Stimulated activated CD4-positive, alpha-beta T cell treated with anti-CD3 and anti-CD28 coated beads, Interleukin-2, amount 100 ng/mL, for 48 hours (primary cell): ENCODE measurements at regions not wholly inside any gene's neighbourhood (a gene's known extent, or its start where the extent isn't known, plus 50 kb on each side); places are given as distances from the start of the nearest gene placed in this dataset.

Source experiments
- DNase-seq, 2 donors: peaks; one replicate each; pipeline ENCODE4 v3.0.0-alpha.2; 2020

DNA sequence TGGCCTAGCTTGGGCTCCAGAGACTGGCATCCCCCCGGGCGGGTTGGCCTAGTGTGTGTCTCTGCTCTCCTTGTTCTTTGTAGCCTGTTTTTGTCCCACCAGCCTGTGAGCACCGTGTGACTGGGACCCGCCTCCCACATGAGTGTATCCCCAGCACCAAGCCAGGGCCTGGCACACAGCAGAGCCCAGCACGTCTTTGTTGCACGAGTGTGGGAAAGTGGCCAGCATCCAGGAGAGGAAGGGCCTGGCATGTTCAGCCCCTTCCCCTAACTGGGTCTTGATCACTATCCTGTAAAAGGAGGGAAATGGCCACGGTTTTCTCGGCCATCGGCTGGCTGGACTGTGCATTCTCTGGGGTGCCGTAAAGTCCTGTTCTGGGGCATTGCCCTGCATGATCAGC lies 290.1 kb downstream of the BMP7 start:
- no peak for DNase-seq

- no peak for DNase-seq
Observed at GRCh38 chr20:56978475-56978874, 288.0 kb downstream of the BMP7 start.

GRCh38 chr20:56979125-56979524 lies 287.3 kb downstream of the BMP7 start:
- no peak for DNase-seq

GRCh38 chr20:56981301-56981700 lies 285.1 kb downstream of the BMP7 start:
- DNase-seq, result no peak

GRCh38 chr20:56983813-56984212 lies 282.6 kb downstream of the BMP7 start:
- DNase-seq, result no peak

DNA sequence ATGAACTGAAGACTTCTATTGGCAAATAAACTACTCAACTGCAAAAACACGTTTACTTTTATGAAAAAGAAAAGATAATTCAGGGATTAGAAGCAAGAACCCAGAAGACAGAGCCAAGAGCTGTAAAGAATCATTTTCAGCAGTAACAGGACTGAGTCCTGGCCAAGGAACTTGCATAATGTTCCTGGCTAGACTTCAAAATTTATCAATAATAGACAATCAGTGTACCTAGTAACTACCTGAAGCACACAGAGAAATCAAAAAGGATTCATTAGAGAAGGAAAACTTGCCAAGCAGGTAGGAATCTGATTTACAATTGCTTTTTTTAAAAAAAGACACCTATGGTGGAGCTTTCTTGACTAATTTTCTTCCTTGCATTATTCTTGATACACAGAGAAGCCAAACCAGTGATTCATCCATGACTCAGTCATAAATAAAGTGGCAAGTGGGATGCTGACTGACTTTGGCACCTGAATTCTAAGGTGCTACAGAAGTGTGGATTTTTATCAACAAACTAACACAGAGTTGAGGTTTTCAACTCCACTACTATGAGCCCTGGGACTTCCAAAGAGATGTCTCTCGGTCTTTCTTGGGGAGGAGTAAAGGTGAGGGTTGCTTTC lies 281.3 kb downstream of the BMP7 start:
- no peak for DNase-seq

GRCh38 chr20:56986476-56986875 lies 280.0 kb downstream of the BMP7 start:
- DNase-seq, result no peak

GRCh38 chr20:56986931-56987720 lies 279.3 kb downstream of the BMP7 start:
- DNase-seq, result no peak

- no peak for DNase-seq
Observed at GRCh38 chr20:56987986-56988385, 278.5 kb downstream of the BMP7 start.

GRCh38 chr20:56988446-56988845 lies 278.0 kb downstream of the BMP7 start:
- no peak for DNase-seq

DNA sequence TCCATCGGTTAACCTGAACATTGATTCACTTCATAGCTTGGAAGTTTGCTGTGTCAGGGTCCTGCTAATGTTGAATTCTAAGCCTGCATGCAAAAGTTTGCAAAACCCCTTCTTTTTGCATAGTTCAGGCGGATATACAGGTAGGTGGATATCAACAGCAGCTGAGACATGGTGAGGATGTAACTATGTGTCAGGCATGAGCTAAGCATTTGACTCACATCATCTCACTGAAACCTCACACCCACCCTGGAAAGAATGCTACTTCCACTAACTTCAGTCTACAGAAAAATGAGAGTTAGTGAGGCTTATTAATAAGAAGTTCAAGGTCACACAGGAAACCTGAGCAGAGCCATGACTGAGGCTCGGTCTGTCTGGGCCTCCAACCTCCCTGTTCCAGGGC lies 276.9 kb downstream of the BMP7 start:
- no peak for DNase-seq

DNA sequence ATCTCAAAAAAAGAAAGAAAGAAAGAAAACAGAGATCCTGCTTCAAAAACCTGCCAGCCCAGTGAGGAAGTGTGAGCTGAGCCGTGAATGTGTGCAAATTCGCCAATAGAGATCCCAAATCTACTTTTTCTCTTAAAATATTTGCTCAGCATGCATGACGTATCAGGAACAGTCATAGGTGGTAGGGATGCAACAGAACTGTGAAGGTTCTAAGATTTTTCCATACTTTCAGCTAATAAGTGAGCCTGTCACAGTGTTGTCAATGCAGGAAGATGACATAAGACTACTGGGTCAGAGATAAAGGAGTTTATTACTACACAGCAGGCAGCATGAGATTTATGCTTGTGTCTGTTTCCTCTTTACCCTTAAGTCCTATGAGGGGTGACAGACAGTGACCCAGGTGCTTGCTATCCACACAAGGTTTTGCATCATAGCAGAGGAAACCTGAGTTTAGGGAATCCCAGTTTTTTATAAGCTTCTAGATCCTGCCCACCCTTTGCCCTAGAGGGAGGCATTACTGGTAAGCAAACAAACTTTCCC lies 273.4 kb downstream of the BMP7 start:
- DNase-seq, result no peak

GRCh38 chr20:56994006-56994405 lies 272.4 kb downstream of the BMP7 start:
- DNase-seq, result no peak

- no peak for DNase-seq
Observed at GRCh38 chr20:56995149-56995548, 271.3 kb downstream of the BMP7 start.

GRCh38 chr20:56995635-56996075 lies 270.8 kb downstream of the BMP7 start:
- peak; percentile 1 to 6 for DNase-seq

GRCh38 chr20:56996533-56996932 lies 269.9 kb downstream of the BMP7 start:
- no peak for DNase-seq

- DNase-seq, result no peak
Observed at GRCh38 chr20:56998438-56998837, 268.0 kb downstream of the BMP7 start.

DNA sequence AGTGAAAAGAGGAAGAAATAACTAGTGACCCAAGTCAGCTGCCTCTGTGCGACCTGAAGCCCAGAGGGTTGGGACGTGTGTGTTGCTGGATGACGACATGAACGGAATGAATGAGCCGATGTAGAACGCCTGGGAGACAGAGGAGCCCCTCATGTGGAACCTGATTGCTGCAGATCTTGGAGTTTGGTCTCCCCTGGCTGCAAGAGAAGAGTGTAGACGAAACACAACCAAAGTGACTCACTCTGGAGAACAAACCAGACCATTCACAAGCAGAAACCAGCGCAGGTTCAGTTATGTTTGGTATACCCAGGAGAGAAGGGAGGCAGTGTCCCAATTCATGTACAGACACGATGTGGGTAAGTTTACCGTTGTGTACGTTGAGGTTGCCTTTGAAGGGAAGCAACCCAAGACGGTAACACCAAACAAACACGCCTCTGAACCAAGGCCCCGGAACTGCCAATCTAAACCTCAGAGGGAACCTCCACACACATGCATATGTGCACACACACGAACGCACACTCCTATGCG lies 265.9 kb downstream of the BMP7 start:
- no peak for DNase-seq

GRCh38 chr20:57001126-57001767 lies 265.2 kb downstream of the BMP7 start:
- DNase-seq, result no peak

DNA sequence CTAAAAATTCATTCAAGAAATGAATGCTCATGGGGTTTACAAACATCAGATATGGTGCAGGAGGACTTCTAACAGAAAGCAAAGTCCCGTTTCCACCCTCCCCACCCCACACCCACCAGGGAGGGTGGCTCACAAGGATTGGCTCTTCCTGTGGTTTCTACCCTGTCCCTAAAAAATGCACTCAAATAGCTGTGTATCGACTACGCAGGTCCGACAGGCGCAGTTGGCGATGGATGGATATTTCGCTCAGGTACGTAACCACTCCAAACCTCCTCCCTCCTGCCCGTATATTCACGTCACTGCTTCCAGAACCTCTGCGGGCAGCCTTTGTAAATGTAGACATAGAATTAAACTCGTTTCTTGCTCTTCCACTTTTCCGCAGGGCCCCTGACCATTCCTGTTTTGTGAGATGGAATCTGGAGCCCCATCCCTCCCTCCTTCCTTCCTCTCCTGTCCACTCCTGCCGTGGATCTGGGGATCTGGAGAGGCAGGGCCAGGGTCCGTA lies 264.3 kb downstream of the BMP7 start:
- no peak for DNase-seq

- no peak for DNase-seq
Observed at GRCh38 chr20:57003012-57003411, 263.4 kb downstream of the BMP7 start.

- DNase-seq, result no peak
Observed at GRCh38 chr20:57004416-57004815, 262.0 kb downstream of the BMP7 start.
